ENCODE measurements at regions not wholly inside any gene's neighbourhood (a gene's known extent, or its start where the extent isn't known, plus 50 kb on each side); places are given as distances from the start of the nearest gene placed in this dataset.

DNA sequence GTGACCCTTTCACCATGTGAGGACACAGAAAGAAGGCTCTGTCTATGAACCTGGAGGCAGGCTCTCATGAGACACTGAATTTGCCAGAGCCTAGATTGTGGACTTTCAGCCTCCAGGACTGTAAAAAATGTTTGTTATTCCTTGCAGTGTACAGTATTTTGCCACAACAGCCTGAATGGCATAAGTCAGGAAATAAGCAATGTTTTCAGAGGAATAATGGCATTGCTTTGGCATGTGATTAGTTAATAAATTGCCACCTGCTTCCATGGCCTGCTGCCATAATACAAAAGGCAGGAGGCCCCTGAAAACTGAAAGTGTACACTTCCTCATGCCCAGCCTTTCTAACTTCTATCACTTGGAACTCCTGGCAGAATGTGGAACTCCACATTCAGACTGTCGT lies 408.1 kb downstream of the GADD45G start:
- Histone ChIP-seq H3K9ac (ENCODE audit: low read length) (no peak overlapping the region), H3K27ac (ENCODE audit: low read depth, low read length, poor library complexity, severe bottlenecking) (no peak overlapping the region), H3K4me3 (ENCODE audit: low read depth, low read length, poor library complexity, severe bottlenecking) (no peak overlapping the region), H3K4me2 (ENCODE audit: low read length) (no peak overlapping the region), H3K9me2 (ENCODE audit: low read depth, low read length) (no peaks in the 10 kb centered on the region), H4K20me1 (ENCODE audit: insufficient read depth, low read length) (no peaks in the 10 kb centered on the region), H3K36me3 (ENCODE audit: insufficient read depth, low read length) (no peaks in the 10 kb centered on the region), H3K79me2 (ENCODE audit: insufficient read depth, low read length) (no peaks in the 10 kb centered on the region), H3K27me3 (ENCODE audit: insufficient read depth, low read length) (no peaks in the 10 kb centered on the region), H2AFZ (ENCODE audit: low read length) (no peak overlapping the region), H3K4me1 (ENCODE audit: insufficient read depth, low read length, severe bottlenecking) (no peaks in the 10 kb centered on the region), H3K9me3 (ENCODE audit: low read length) (no peaks in the 10 kb centered on the region), H3F3A (ENCODE audit: insufficient read depth, low read length) (no peaks in the 10 kb centered on the region)
- TF ChIP-seq EZH2 (IDR thresholded peaks at IDR 0.05; ENCODE audit: borderline replicate concordance, low read length): no peak
- TF ChIP-seq, protein P1, sequence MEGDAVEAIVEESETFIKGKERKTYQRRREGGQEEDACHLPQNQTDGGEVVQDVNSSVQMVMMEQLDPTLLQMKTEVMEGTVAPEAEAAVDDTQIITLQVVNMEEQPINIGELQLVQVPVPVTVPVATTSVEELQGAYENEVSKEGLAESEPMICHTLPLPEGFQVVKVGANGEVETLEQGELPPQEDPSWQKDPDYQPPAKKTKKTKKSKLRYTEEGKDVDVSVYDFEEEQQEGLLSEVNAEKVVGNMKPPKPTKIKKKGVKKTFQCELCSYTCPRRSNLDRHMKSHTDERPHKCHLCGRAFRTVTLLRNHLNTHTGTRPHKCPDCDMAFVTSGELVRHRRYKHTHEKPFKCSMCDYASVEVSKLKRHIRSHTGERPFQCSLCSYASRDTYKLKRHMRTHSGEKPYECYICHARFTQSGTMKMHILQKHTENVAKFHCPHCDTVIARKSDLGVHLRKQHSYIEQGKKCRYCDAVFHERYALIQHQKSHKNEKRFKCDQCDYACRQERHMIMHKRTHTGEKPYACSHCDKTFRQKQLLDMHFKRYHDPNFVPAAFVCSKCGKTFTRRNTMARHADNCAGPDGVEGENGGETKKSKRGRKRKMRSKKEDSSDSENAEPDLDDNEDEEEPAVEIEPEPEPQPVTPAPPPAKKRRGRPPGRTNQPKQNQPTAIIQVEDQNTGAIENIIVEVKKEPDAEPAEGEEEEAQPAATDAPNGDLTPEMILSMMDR (IDR thresholded peaks at IDR 0.05; ENCODE audit: low read length): no peak

DNA sequence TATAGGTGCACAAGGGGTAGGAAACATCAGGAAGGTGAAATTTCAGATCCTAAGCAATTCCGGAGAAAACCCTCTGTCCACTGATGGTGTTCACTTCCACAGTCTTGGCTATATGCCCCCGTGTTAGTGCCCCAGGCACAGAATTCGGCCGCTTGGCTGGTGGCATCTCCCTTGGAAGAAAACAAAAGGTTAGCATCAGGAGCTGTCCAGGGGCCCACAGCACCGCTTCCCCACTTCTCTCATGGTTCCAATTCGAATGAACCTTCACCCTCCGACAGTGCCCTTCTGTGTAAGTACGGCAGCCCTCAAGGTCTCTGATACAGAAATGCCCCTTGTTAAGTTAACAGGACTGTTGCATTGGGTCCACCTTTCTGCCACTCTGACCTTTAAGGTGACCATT lies 409.0 kb downstream of the GADD45G start:
- no peak for TF ChIP-seq EZH2 (IDR thresholded peaks at IDR 0.05; ENCODE audit: borderline replicate concordance, low read length)
- TF ChIP-seq, protein P1 (IDR thresholded peaks at IDR 0.05; ENCODE audit: low read length): no peak
- Histone ChIP-seq H3K79me2 (ENCODE audit: insufficient read depth, low read length) (no peaks in the 10 kb centered on the region), H3K9me3 (ENCODE audit: low read length) (no peaks in the 10 kb centered on the region)

DNA sequence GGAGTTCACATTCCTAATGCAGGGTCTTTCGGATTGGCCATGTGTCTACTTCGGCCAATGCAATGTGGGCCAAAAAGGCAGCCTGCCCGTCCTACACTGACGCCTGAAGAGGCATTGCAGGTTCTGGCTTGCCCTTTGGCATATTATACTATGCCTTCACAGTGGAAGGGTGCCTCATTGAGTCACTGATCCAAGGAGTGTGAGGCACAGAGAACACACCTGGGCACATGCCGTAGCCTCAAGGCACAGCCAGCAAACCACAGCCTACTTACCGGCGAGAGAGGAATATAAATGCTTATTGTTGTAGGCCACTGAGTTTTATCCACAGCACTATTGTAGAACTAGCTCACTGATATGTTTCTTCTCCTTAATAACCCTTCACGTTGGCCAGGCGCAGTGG lies 409.6 kb downstream of the GADD45G start:
- no peaks in the 10 kb centered on the region for H3K9me3 ChIP-seq (ENCODE audit: low read length)
- H3K79me2 ChIP-seq (ENCODE audit: insufficient read depth, low read length): no peaks in the 10 kb centered on the region
- TF ChIP-seq, protein P1 (IDR thresholded peaks at IDR 0.05; ENCODE audit: low read length): no peak
- TF ChIP-seq EZH2 (IDR thresholded peaks at IDR 0.05; ENCODE audit: borderline replicate concordance, low read length): no peak
- no peaks in the 10 kb centered on the region for H3K27me3 ChIP-seq (ENCODE audit: insufficient read depth, low read length)
- no peaks in the 10 kb centered on the region for H4K20me1 ChIP-seq (ENCODE audit: insufficient read depth, low read length)
- no peak overlapping the region for H2AFZ ChIP-seq (ENCODE audit: low read length)
- no peaks in the 10 kb centered on the region for H3F3A ChIP-seq (ENCODE audit: insufficient read depth, low read length)
- no peak overlapping the region for H3K4me2 ChIP-seq (ENCODE audit: low read length)
- H3K4me3 ChIP-seq (ENCODE audit: low read depth, low read length, poor library complexity, severe bottlenecking): no peak overlapping the region
- H3K4me1 ChIP-seq (ENCODE audit: insufficient read depth, low read length, severe bottlenecking): no peaks in the 10 kb centered on the region
- H3K9ac ChIP-seq (ENCODE audit: low read length): no peak overlapping the region
- H3K27ac ChIP-seq (ENCODE audit: low read depth, low read length, poor library complexity, severe bottlenecking): no peak overlapping the region
- no peaks in the 10 kb centered on the region for H3K36me3 ChIP-seq (ENCODE audit: insufficient read depth, low read length)
- H3K9me2 ChIP-seq (ENCODE audit: low read depth, low read length): no peaks in the 10 kb centered on the region

More for the DNA sequence above, 409.0 kb downstream of the GADD45G start:
- Histone ChIP-seq H4K20me1 (ENCODE audit: insufficient read depth, low read length) (no peaks in the 10 kb centered on the region), H2AFZ (ENCODE audit: low read length) (no peak overlapping the region), H3K27ac (ENCODE audit: low read depth, low read length, poor library complexity, severe bottlenecking) (no peak overlapping the region), H3F3A (ENCODE audit: insufficient read depth, low read length) (no peaks in the 10 kb centered on the region), H3K9ac (ENCODE audit: low read length) (no peak overlapping the region), H3K36me3 (ENCODE audit: insufficient read depth, low read length) (no peaks in the 10 kb centered on the region), H3K4me3 (ENCODE audit: low read depth, low read length, poor library complexity, severe bottlenecking) (no peak overlapping the region), H3K4me2 (ENCODE audit: low read length) (no peak overlapping the region), H3K9me2 (ENCODE audit: low read depth, low read length) (no peaks in the 10 kb centered on the region), H3K27me3 (ENCODE audit: insufficient read depth, low read length) (no peaks in the 10 kb centered on the region), H3K4me1 (ENCODE audit: insufficient read depth, low read length, severe bottlenecking) (no peaks in the 10 kb centered on the region)

Measured in OCI-LY1 (cell line).